ENCODE measurements at regions not wholly inside any gene's neighbourhood (a gene's known extent, or its start where the extent isn't known, plus 50 kb on each side); places are given as distances from the start of the nearest gene placed in this dataset.

DNA sequence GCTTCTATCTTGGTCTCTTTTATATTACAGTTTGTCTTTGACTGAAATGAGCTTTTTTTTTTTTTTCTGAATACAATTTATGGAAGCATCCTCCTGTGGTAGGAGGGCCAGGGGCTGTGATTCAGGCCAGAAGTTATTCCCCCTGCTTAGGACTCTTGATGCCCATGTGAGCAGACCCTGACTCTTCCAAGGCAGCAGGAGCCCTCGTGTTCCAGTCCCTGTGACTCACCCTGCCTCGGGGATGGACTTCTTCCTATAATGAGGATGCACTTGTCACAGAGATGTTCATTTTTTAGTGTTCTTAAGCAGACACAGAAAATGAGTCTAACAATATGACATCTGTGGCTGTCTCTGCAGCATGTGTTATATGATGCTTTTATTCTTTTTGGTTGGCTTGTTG, 1293.7 kb upstream of the AUTS2 start:
- Histone ChIP-seq H3K9me3 (ENCODE audit: control insufficient read depth, insufficient read depth, low read length) (peaks cover 8% of the 10 kb centered on the region), H2AK5ac (ENCODE audit: low read depth, low read length) (no peak overlapping the region), H3K9ac (ENCODE audit: low read depth, low read length) (no peak overlapping the region), H4K8ac (ENCODE audit: low read depth in 2 of 2, low read length in 2 of 2) (no peak overlapping the region), H2AK9ac (replicated peaks; ENCODE audit: low read depth, low read length, poor library complexity) (no peak overlapping the region), H3K36me3 (ENCODE audit: control insufficient read depth, insufficient read depth, low read length) (no peaks in the 10 kb centered on the region), H3K4ac (ENCODE audit: low read depth, low read length) (no peak overlapping the region), H3K18ac (ENCODE audit: low read depth, low read length) (no peak overlapping the region), H3K56ac (ENCODE audit: extremely low read depth, insufficient read depth, low read length) (no peak overlapping the region), H3K4me2 (ENCODE audit: low read depth, low read length) (no peak overlapping the region), H2BK15ac (ENCODE audit: low read depth, low read length) (no peak overlapping the region), H3K27ac (ENCODE audit: insufficient read depth, low read length) (no peak overlapping the region), H2BK20ac (ENCODE audit: low read depth, low read length) (no peak overlapping the region), H2BK120ac (ENCODE audit: low read depth, low read length) (no peak overlapping the region), H4K20me1 (ENCODE audit: insufficient read depth, low read length) (no peaks in the 10 kb centered on the region), H3K4me1 (ENCODE audit: control insufficient read depth, insufficient read depth, low read length) (no peaks in the 10 kb centered on the region), H3K79me1 (ENCODE audit: low read depth in 1 of 2, low read length in 2 of 2) (no peaks in the 10 kb centered on the region), H4K5ac (ENCODE audit: low read depth, low read length) (no peak overlapping the region), H2BK5ac (ENCODE audit: low read depth, low read length, poor library complexity, severe bottlenecking) (no peak overlapping the region), H2AFZ (replicated peaks; ENCODE audit: low read length, poor library complexity) (no peak overlapping the region), H3K27me3 (ENCODE audit: control insufficient read depth, insufficient read depth, low read length) (no peaks in the 10 kb centered on the region), H3K4me3 (ENCODE audit: insufficient read depth, low read depth, low read length) (no peak overlapping the region), H3K23ac (ENCODE audit: low read depth, low read length) (no peak overlapping the region), H3K9me1 (ENCODE audit: insufficient read depth, low read length) (no peaks in the 10 kb centered on the region), H4K91ac (ENCODE audit: insufficient read depth, low read depth, low read length) (no peak overlapping the region), H3K14ac (replicated peaks; ENCODE audit: low read depth, low read length) (no peak overlapping the region)
- TF ChIP-seq FOS (IDR thresholded peaks at IDR 0.05; ENCODE audit: low read depth, low read length): no peak
- no CpG with 5 or more reads among the region's 2 CpGs for WGBS, 2 experiments (ENCODE audit: extremely low coverage in 2 of 2, insufficient read length in 1 of 2)
- no TSS peak for BruUV-seq (replicated peaks)
- ATAC-seq (ENCODE audit: low read depth): no peak
- intact Hi-C loops (cut with micrococcal nuclease) (no loop called here), in situ Hi-C loops (cut with MboI; ENCODE audit: low sequenced_read_pairs) (no loop called here), dilution Hi-C loops (cut with HindIII; ENCODE audit: low sequenced_read_pairs, unreplicated experiment) (no loop called here)
- CTCF ChIA-PET: no interaction called here
- POLR2A ChIA-PET (ENCODE audit: unreplicated experiment): no interaction called here
- no peak for DNase-seq

All from IMR-90 (cell line).